Mesothelial cell of epicardium (in vitro differentiated cells): ENCODE measurements at regions not wholly inside any gene's neighbourhood (a gene's known extent, or its start where the extent isn't known, plus 50 kb on each side); places are given as distances from the start of the nearest gene placed in this dataset.

Experiments
- DNase-seq, 2 experiments: peaks; one replicate each; pipeline ENCODE4 v3.0.0; 2021; ENCODE audit warnings: low spot score in 2 of 2; ENCODE audit not compliant: unreplicated experiment in 2 of 2
- H3K27ac Mint-ChIP-seq: 2 replicates; pipeline ENCODE4 v1.8.0; 2021; ENCODE audit warnings: mixed read lengths
- H3K27me3 Mint-ChIP-seq: 2 replicates; pipeline ENCODE4 v1.8.0; 2021; ENCODE audit warnings: low read depth, mixed read lengths
- H3K36me3 Mint-ChIP-seq: 2 replicates; pipeline ENCODE4 v1.8.0; 2021; ENCODE audit warnings: mixed read lengths
- H3K4me1 Mint-ChIP-seq: 2 replicates; pipeline ENCODE4 v1.8.0; 2021; ENCODE audit warnings: mixed read lengths
- H3K4me3 Mint-ChIP-seq: 2 replicates; pipeline ENCODE4 v1.8.0; 2021; ENCODE audit warnings: mild to moderate bottlenecking, moderate library complexity, mixed read lengths
- H3K9me3 Mint-ChIP-seq: 2 replicates; pipeline ENCODE4 v1.8.0; 2021; ENCODE audit warnings: mixed read lengths
- TF ChIP-seq, protein P1 (sequence below): fragments of 200-600 bp; sonication (generic); IDR thresholded peaks from one replicate; pipeline ENCODE4 v1.5.0; 2021; ENCODE audit warnings: antibody characterized with exemption; ENCODE audit not compliant: unreplicated experiment

DNA sequence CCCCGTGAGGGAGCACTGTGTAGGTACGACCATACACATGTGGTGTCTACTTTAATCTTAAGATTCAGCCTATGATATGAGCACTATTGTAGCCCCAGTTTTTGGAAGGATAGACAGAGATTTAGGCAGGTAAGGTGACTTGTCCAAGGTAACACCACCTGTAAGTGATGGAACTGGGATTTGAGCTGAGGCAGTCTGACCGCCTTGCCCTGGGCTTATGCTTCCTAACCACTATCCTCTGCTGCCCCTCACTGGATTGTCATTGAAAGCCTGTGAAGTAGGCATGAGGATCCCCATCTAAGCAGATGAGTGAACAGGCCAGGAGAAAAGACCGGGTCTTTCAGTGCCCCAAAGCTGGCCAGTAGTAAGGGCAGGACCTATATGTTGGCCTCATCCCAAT is 343.8 kb downstream of the CYRIA start:
- Mint-ChIP-seq H3K4me1 (peaks cover 68% of the 10 kb centered on the region), H3K27ac (no peak overlapping the region), H3K9me3 (no peaks in the 10 kb centered on the region), H3K4me3 (no peak overlapping the region), H3K36me3 (no peaks in the 10 kb centered on the region), H3K27me3 (no peaks in the 10 kb centered on the region)
- TF ChIP-seq, protein P1, sequence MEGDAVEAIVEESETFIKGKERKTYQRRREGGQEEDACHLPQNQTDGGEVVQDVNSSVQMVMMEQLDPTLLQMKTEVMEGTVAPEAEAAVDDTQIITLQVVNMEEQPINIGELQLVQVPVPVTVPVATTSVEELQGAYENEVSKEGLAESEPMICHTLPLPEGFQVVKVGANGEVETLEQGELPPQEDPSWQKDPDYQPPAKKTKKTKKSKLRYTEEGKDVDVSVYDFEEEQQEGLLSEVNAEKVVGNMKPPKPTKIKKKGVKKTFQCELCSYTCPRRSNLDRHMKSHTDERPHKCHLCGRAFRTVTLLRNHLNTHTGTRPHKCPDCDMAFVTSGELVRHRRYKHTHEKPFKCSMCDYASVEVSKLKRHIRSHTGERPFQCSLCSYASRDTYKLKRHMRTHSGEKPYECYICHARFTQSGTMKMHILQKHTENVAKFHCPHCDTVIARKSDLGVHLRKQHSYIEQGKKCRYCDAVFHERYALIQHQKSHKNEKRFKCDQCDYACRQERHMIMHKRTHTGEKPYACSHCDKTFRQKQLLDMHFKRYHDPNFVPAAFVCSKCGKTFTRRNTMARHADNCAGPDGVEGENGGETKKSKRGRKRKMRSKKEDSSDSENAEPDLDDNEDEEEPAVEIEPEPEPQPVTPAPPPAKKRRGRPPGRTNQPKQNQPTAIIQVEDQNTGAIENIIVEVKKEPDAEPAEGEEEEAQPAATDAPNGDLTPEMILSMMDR, result no peak
- no peak for DNase-seq

GRCh38 chr2:16321256-16321655 is 344.4 kb downstream of the CYRIA start:
- Mint-ChIP-seq H3K36me3 (no peaks in the 10 kb centered on the region), H3K27me3 (no peaks in the 10 kb centered on the region), H3K4me3 (no peak overlapping the region), H3K4me1 (peaks cover 64% of the 10 kb centered on the region), H3K27ac (peak overlapping the region; percentile 60), H3K9me3 (no peaks in the 10 kb centered on the region)
- TF ChIP-seq, protein P1, result no peak
- DNase-seq, result no peak

GRCh38 chr2:16320716-16321115 is 344.9 kb downstream of the CYRIA start:
- no peaks in the 10 kb centered on the region for H3K9me3 Mint-ChIP-seq
- no peak for DNase-seq
- peaks cover 59% of the 10 kb centered on the region for H3K4me1 Mint-ChIP-seq

DNA sequence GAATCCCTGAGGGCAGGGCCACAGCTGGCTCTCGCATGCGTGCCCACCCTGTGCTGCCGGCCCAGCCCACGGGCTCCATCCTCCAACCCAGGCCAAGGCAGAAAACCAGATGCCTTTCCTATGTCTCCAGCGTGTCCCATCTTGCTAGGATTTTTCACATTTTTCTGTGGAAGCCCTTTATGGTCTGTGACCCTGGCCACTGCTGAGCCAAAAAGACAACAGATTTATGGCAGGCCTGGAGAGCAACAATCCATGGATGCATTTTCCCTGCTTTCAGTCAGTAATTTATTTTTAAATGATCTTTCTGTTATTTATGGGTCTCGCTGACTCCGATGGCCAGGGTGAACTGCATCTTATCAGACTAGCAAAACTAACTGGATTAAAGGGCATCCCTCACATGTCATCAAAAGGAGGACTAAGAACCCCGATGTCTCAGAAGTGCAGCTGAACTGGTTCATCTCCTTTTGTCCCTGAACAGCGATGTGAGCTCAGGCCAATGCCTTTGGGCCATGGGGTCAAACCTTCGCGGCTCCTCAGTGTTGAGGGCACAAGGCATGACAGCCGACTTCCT is 346.0 kb downstream of the CYRIA start:
- no peaks in the 10 kb centered on the region for H3K9me3 Mint-ChIP-seq
- TF ChIP-seq, protein P1, result no peak
- H3K36me3 Mint-ChIP-seq, result no peaks in the 10 kb centered on the region
- H3K4me3 Mint-ChIP-seq, result no peak overlapping the region
- no peak for DNase-seq
- H3K27ac Mint-ChIP-seq, result peak overlapping the region; percentile 81
- no peaks in the 10 kb centered on the region for H3K27me3 Mint-ChIP-seq
- H3K4me1 Mint-ChIP-seq, result peaks cover 49% of the 10 kb centered on the region

More at GRCh38 chr2:16320716-16321115, 344.9 kb downstream of the CYRIA start:
- no peak overlapping the region for H3K4me3 Mint-ChIP-seq
- no peaks in the 10 kb centered on the region for H3K36me3 Mint-ChIP-seq
- TF ChIP-seq, protein P1, result no peak
- no peaks in the 10 kb centered on the region for H3K27me3 Mint-ChIP-seq
- H3K27ac Mint-ChIP-seq, result peak overlapping the region; percentile 63

DNA sequence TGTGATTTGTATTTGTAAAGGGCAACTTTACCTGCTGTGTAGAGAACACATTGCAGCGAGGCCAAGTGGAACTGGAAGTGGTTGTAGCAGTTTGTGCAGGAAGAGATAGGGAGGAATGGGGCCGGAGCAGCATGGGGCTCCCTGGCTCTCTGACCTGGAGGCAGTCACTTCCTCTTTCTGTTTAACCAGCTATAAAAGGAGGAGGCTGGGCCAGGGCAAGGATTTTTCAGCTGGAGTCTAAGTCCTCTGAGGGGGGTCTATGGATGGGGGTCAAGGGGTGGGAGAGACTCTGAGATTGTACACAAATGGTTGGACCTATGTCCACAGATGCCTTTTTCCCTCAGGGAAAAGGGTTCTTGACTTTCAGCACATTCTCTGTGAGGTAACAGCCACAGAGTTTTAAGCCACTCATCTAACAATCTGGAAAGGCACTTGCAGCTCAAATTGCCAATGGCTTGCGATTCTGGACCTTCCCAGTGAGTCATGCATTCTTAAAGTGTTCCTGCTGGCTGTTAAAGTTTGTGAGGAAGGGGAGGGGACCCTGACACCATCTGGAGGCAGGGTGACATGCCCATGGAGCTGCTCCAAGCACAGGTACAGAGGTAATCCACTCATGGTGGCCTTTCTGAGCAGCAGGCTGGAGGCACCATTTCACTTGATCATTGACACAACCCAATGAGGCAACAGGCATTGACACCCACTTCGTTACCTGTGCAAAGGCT is 347.0 kb downstream of the CYRIA start:
- no peaks in the 10 kb centered on the region for H3K36me3 Mint-ChIP-seq
- TF ChIP-seq, protein P1, result no peak
- H3K9me3 Mint-ChIP-seq, result no peaks in the 10 kb centered on the region
- no peaks in the 10 kb centered on the region for H3K27me3 Mint-ChIP-seq
- peak overlapping the region; percentile 81 for H3K27ac Mint-ChIP-seq
- no peak overlapping the region for H3K4me3 Mint-ChIP-seq
- H3K4me1 Mint-ChIP-seq, result peaks cover 46% of the 10 kb centered on the region
- DNase-seq, result no peak
